HL-60 (cell line): ENCODE measurements at regions not wholly inside any gene's neighbourhood (a gene's known extent, or its start where the extent isn't known, plus 50 kb on each side); places are given as distances from the start of the nearest gene placed in this dataset.
"Not testable (repeated sequence)": the region's sequence is repeated elsewhere in the genome, so short reads cannot be mapped to it uniquely, and the experiment has no call there.

Experiments used
- DNase-seq, 2 experiments: peaks; one replicate each; pipeline ENCODE4 v3.0.0-alpha.2; 2010 to 2020; ENCODE audit warnings: low read depth in 1 of 2, low spot score in 1 of 2
- H3K27ac ChIP-seq: fragments of 250-450 bp; sonication (Bioruptor Pico); replicated peaks from 2 replicates; pipeline ENCODE4 v1.5.1; 2020; ENCODE audit warnings: mild to moderate bottlenecking, moderate library complexity
- H3K27me3 ChIP-seq: fragments of 250-450 bp; sonication (Bioruptor Pico); 2 replicates; pipeline ENCODE4 v1.5.1; 2021; ENCODE audit warnings: mild to moderate bottlenecking, moderate library complexity; ENCODE audit not compliant: insufficient read depth, poor library complexity, severe bottlenecking
- H3K4me3 ChIP-seq: replicated peaks from 2 replicates; pipeline ENCODE4 v1.5.1; 2011; ENCODE audit warnings: mild to moderate bottlenecking, control low read depth, low read length; ENCODE audit not compliant: insufficient read depth
- GABPA ChIP-seq: IDR thresholded peaks from 2 replicates; pipeline ENCODE4 v1.6.1; 2012; ENCODE audit warnings: low read depth
- POLR2AphosphoS5 ChIP-seq: IDR thresholded peaks from 2 replicates; pipeline ENCODE4 v1.6.1; 2012; ENCODE audit warnings: low read depth
- SPI1 ChIP-seq: IDR thresholded peaks from 2 replicates; pipeline ENCODE4 v1.6.1; 2012; ENCODE audit warnings: low read depth, mild to moderate bottlenecking, borderline replicate concordance
- TF ChIP-seq, protein P1 (sequence below): IDR thresholded peaks from one replicate; pipeline ENCODE4 v1.5.1; 2011; ENCODE audit warnings: low read length, control low read depth, inconsistent platforms; ENCODE audit not compliant: insufficient read depth
- TF ChIP-seq, protein P2 (sequence below): IDR thresholded peaks from 2 replicates; pipeline ENCODE4 v1.6.1; 2012; ENCODE audit warnings: low read depth; ENCODE audit not compliant: insufficient replicate concordance

DNA sequence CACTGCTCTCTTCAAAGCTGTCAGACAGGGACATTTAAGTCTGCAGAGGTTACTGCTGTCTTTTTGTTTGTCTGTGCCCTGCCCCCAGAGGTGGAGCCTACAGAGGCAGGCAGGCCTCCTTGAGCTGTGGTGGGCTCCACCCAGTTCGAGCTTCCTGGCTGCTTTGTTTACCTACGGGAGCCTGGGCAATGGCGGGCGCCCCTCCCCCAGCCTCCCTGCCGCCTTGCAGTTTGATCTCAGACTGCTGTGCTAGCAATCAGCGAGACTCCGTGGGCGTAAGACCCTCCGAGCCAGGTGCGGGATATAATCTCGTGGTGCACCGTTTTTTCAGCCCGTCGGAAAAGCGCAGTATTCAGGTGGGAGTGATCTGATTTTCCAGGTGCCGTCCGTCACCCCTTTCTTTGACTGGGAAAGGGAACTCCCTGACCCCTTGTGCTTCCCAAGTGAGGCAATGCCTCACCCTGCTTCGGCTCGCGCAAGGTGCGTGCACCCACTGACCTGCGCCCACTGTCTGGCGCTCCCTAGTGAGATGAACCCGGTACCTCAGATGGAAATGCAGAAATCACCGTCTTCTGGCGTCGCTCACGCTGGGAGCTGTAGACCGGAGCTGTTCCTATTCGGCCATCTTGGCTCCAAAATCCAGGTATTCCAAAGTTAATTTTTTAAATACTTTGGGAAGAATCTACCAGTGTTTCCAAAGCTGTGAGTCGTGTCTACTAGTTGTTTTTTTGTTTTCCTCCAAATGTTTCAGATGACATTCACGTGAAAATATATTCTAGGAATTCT lies 448.5 kb upstream of the FOXG1 start:
- H3K27ac ChIP-seq, DNase-seq, H3K4me3 ChIP-seq: not testable (repeated sequence)

DNA sequence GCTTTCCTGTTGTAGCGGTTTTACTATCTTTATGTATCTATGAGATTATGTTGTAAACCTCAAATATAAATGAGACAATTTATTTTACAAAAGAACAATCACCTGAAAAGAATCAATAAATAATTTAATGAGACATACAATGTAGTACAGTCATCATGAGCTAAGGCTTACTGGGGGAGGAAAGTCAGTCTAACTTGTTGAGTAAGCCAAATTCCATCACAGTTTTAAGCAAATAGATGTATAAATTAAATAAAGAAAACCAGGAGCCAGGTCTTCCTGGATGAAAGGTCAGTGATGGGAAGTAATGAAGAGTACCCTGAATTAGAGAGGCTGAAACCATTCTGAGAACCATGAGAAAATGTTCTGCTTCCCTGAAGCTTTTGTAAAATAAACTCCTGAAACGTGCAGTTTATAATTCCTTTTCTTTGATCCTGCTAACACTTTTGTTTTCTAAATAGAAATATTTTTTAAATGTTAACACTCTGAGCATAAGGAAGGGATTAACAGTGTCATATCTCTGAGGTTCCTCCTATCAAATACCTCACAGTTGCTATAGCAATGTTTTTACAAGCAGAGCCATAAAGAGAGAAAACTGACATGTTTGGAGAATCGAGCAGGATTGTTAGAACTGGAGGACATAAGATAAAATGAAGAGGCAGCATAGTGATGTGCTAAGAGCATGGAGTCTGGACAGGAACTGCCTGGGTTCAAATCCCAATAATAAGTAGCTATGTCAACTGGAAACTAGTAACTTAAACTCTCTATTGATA lies 444.9 kb upstream of the FOXG1 start:
- DNase-seq, result no peak
- Histone ChIP-seq H3K27me3 (no peaks in the 10 kb centered on the region), H3K4me3 (no peak overlapping the region), H3K27ac (no peak overlapping the region)
- TF ChIP-seq SPI1 (no peak), POLR2AphosphoS5 (no peak), GABPA (no peak)
- TF ChIP-seq, protein P1, sequence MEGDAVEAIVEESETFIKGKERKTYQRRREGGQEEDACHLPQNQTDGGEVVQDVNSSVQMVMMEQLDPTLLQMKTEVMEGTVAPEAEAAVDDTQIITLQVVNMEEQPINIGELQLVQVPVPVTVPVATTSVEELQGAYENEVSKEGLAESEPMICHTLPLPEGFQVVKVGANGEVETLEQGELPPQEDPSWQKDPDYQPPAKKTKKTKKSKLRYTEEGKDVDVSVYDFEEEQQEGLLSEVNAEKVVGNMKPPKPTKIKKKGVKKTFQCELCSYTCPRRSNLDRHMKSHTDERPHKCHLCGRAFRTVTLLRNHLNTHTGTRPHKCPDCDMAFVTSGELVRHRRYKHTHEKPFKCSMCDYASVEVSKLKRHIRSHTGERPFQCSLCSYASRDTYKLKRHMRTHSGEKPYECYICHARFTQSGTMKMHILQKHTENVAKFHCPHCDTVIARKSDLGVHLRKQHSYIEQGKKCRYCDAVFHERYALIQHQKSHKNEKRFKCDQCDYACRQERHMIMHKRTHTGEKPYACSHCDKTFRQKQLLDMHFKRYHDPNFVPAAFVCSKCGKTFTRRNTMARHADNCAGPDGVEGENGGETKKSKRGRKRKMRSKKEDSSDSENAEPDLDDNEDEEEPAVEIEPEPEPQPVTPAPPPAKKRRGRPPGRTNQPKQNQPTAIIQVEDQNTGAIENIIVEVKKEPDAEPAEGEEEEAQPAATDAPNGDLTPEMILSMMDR, result no peak
- TF ChIP-seq, protein P2, sequence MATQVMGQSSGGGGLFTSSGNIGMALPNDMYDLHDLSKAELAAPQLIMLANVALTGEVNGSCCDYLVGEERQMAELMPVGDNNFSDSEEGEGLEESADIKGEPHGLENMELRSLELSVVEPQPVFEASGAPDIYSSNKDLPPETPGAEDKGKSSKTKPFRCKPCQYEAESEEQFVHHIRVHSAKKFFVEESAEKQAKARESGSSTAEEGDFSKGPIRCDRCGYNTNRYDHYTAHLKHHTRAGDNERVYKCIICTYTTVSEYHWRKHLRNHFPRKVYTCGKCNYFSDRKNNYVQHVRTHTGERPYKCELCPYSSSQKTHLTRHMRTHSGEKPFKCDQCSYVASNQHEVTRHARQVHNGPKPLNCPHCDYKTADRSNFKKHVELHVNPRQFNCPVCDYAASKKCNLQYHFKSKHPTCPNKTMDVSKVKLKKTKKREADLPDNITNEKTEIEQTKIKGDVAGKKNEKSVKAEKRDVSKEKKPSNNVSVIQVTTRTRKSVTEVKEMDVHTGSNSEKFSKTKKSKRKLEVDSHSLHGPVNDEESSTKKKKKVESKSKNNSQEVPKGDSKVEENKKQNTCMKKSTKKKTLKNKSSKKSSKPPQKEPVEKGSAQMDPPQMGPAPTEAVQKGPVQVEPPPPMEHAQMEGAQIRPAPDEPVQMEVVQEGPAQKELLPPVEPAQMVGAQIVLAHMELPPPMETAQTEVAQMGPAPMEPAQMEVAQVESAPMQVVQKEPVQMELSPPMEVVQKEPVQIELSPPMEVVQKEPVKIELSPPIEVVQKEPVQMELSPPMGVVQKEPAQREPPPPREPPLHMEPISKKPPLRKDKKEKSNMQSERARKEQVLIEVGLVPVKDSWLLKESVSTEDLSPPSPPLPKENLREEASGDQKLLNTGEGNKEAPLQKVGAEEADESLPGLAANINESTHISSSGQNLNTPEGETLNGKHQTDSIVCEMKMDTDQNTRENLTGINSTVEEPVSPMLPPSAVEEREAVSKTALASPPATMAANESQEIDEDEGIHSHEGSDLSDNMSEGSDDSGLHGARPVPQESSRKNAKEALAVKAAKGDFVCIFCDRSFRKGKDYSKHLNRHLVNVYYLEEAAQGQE, result no peak

More for the DNA sequence above, 448.5 kb upstream of the FOXG1 start:
- H3K27me3 ChIP-seq, result not testable (repeated sequence)

DNA sequence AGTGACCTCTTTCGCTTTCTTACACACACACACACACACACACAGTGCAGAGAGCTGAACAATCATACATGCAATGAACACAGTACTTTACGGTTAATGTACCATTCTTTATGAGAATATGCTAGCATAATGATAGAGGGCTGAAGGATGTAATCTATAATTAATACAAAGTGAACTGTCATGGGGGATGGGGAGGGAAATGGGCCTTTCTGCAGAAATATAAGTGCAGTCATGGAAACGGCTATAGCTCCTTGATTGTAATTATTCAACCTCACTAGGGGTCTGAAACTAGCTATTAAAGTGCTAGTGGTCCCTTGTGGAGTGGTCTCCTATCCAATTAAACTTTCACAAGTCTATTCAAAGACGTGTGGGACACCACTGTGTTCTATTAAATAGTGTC lies 443.2 kb upstream of the FOXG1 start:
- DNase-seq, result no peak
- H3K27me3 ChIP-seq, result no peaks in the 10 kb centered on the region
- TF ChIP-seq POLR2AphosphoS5 (no peak), GABPA (no peak), SPI1 (no peak)
- TF ChIP-seq, protein P1, result no peak
- TF ChIP-seq, protein P2, result no peak
- H3K4me3 ChIP-seq, result no peak overlapping the region
- H3K27ac ChIP-seq, result no peak overlapping the region

DNA sequence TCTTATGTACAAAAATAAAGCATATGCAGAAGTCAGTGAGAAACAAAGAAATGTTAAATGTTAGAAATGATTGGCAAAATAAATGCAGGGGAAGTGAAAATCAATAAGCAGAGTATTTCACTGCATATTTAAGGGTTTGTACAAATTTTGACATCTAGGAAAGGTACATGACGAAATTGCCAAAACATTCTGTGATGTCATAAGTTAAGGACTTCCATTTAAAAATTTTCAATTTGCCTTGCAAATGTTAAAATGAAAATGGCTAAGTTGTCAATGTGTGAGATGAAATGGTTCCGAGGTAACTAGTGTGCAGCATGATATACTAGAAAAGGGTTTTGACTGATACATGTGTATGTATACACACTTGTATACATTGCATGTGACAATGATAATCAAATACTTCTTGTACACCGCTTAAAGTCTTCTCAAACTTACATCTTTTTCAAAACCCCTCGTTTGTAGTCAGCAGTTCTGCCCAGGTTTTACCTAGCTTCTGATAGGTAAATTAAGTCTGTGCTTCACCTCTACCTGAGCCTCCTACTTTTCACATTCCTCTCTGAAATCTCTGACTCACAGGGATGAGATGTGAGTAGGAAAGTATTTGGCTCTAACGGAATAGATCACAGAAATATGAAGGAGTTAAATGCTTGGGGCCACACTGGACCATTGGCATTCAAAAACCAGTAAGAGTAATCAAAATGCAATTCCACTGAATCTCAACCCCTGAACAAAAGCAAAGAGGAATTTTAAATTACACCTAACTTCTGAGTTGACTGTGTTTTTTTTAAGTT lies 442.4 kb upstream of the FOXG1 start:
- H3K4me3 ChIP-seq, result no peak overlapping the region
- TF ChIP-seq, protein P1, result no peak
- TF ChIP-seq GABPA (no peak), POLR2AphosphoS5 (no peak), SPI1 (no peak)
- TF ChIP-seq, protein P2, result no peak

More for the DNA sequence above, 442.4 kb upstream of the FOXG1 start:
- no peak overlapping the region for H3K27ac ChIP-seq
- no peaks in the 10 kb centered on the region for H3K27me3 ChIP-seq
- no peak for DNase-seq
